ENCODE measurements at regions not wholly inside any gene's neighbourhood (a gene's known extent, or its start where the extent isn't known, plus 50 kb on each side); places are given as distances from the start of the nearest gene placed in this dataset.

DNA sequence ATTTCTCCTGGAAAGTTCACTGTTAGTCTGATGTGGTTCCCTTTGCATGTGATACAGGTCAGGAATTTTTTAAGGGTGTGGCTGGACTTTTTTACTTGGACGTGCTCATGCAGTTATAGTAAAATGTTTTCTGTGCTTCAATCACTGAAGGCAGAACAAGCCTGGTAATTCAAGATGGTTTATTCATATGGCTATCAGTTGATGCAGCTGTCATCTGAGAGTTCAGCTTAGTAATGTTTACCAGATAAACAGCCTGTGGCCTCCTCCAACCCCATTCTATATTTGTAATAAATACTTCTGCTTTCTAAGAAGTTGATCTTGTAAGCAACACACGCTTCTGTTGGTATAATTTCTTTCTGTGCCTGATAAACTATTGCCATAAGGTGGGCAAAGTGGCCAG, 2105.9 kb downstream of the ARAP2 start:
- no peaks in the 10 kb centered on the region for H3K4me1 Mint-ChIP-seq
- no peak overlapping the region for H3K27ac Mint-ChIP-seq
- no peak for ATAC-seq
- no peaks in the 10 kb centered on the region for H3K36me3 Mint-ChIP-seq (ENCODE audit: low read depth)
- no peaks in the 10 kb centered on the region for H3K27me3 Mint-ChIP-seq
- H3K4me3 Mint-ChIP-seq, result no peak overlapping the region
- peaks cover 4% of the 10 kb centered on the region for H3K9me3 ChIP-seq (ENCODE audit: control insufficient read depth, low read length, poor library complexity, severe bottlenecking)
- no peak for DNase-seq

DNA sequence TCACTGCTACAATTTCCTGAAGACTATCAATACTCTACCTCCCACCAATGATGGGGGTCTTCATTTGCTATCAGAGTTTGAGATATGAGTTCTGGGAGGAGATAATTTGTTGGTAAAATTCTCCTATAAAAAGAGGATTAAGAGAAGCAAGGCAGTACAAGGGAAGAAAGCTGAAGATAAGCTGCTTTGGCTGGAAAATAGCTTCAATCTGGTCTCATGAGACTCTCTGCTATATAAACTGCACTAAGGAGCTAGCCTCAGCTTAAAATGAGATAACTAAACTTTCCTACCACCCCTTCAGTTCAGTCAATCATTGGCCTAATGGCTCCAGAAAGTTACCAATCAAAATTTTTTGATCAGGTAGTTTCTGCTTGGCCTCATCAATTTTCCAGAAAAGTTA, 2105.0 kb downstream of the ARAP2 start:
- H3K27ac Mint-ChIP-seq, result no peak overlapping the region
- no peak for ATAC-seq
- H3K27me3 Mint-ChIP-seq, result no peaks in the 10 kb centered on the region

DNA sequence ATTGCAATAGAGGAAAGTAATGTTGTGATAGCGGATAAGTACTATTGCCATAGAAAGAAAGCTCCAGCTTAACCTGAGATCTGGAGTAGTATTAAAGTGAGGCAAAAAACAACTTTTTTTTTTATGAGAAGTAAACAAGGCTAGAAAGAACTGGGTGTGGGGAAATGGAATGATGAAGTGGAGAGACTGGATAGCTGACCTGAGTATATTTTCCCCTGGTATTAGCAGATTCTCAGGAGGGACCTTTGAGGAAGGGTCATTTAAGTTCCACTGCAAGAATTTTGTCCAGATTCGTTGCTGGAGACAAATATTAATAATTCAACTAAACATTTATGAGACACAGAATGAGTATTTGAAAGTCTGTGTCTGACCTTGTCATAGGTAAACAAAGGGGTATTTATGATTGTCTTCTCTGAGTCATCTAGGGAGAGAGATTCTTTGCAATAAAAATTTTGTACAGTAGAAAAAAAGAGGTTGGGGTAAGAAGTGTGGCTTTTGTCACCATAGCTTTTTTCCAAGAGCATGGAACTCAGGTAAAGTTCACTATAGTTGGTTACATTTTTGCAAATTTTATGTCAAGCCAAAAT, 2095.9 kb downstream of the ARAP2 start:
- Mint-ChIP-seq H3K27ac (no peak overlapping the region), H3K27me3 (no peaks in the 10 kb centered on the region), H3K36me3 (ENCODE audit: low read depth) (no peaks in the 10 kb centered on the region), H3K4me3 (no peak overlapping the region), H3K4me1 (no peaks in the 10 kb centered on the region)
- no peak for ATAC-seq
- no peaks in the 10 kb centered on the region for H3K9me3 ChIP-seq (ENCODE audit: control insufficient read depth, low read length, poor library complexity, severe bottlenecking)
- DNase-seq, result no peak

More for the DNA sequence above, 2105.0 kb downstream of the ARAP2 start:
- no peak for DNase-seq
- no peaks in the 10 kb centered on the region for H3K36me3 Mint-ChIP-seq (ENCODE audit: low read depth)
- no peak overlapping the region for H3K4me3 Mint-ChIP-seq
- peaks cover 4% of the 10 kb centered on the region for H3K9me3 ChIP-seq (ENCODE audit: control insufficient read depth, low read length, poor library complexity, severe bottlenecking)
- no peaks in the 10 kb centered on the region for H3K4me1 Mint-ChIP-seq

DNA sequence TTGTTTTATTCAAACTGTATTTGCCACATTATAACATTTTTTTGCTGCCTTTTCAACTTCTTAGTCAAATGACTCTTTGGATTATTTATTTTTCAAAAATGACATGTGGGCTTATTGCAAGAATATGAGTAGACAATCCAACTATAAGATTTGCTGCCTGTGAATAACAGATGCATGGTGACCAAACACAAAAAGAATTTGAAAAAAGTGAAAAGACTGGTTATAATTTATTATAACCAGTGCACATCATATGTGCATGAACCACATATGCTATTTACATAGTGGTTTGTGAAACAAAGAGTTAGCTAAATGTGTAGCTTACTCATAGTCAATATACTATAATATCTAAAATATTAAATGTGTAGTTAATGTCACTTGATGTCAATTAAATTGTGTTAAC, 2086.8 kb downstream of the ARAP2 start:
- no peaks in the 10 kb centered on the region for H3K9me3 ChIP-seq (ENCODE audit: control insufficient read depth, low read length, poor library complexity, severe bottlenecking)
- Mint-ChIP-seq H3K36me3 (ENCODE audit: low read depth) (no peaks in the 10 kb centered on the region), H3K27me3 (no peaks in the 10 kb centered on the region), H3K4me3 (no peak overlapping the region), H3K4me1 (no peaks in the 10 kb centered on the region), H3K27ac (no peak overlapping the region)
- ATAC-seq (no peak), DNase-seq (no peak)

DNA sequence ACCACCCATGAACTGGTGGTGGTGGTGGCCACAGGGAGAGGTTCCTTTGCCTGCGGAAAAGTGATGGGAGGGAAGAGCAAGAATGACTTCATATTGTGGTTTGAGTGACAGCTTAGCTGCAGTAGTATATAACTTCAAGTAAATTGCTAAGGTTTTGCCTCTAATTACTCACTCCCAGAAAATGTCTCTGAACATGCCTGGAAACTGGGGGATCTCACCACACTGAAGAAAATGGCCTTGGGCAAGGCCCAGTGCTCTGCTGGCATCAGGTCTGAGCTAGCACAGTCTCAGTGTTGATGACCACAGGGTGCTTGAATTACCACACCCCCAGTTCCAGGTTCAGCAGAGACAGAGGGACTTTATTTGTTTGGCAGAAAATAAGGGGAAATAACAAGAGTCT, 2085.4 kb downstream of the ARAP2 start:
- H3K9me3 ChIP-seq (ENCODE audit: control insufficient read depth, low read length, poor library complexity, severe bottlenecking), result no peaks in the 10 kb centered on the region
- H3K36me3 Mint-ChIP-seq (ENCODE audit: low read depth), result no peaks in the 10 kb centered on the region
- ATAC-seq (no peak), DNase-seq (no peak)
- H3K4me1 Mint-ChIP-seq, result no peaks in the 10 kb centered on the region
- H3K4me3 Mint-ChIP-seq, result no peak overlapping the region
- no peaks in the 10 kb centered on the region for H3K27me3 Mint-ChIP-seq
- H3K27ac Mint-ChIP-seq, result no peak overlapping the region

DNA sequence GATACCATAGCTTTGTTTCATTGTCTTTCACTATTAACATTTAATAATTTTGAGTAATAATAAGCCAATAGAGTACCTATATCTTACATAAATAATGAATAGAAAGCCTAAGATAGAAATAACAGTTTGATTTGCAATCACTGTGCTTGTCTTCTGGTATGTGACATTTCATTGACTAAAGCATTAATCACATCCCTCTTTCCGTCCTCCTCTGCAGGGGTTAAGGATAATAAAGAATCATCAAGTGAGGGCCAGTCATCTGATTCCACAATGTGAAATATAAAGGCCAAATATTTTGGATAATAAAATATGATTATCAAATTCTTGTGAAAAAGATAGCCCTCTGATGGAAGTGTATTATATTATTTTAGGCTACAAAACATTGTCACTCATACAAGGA, 2073.4 kb downstream of the ARAP2 start:
- no peak for ATAC-seq
- Mint-ChIP-seq H3K27ac (no peak overlapping the region), H3K4me1 (no peaks in the 10 kb centered on the region), H3K36me3 (ENCODE audit: low read depth) (no peaks in the 10 kb centered on the region), H3K4me3 (no peak overlapping the region), H3K27me3 (no peaks in the 10 kb centered on the region)
- DNase-seq, result no peak
- no peaks in the 10 kb centered on the region for H3K9me3 ChIP-seq (ENCODE audit: control insufficient read depth, low read length, poor library complexity, severe bottlenecking)

DNA sequence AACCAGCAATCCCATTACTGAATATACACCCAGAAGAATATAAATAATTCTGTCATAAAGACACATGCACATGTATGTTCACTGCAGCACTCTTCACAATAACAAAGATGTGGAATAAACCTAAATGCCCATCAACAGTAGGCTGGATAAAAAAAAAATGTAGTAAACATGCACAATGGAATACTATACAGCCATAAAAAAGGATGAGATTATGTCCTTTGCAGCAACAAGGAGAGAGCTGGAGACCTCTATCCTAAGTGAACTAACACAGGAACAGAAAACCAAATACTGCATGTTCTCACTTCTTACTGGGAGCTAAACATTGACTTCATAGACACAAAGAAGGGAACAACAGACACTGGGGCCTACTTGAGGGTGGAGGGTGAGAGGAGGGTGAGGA, 2067.7 kb downstream of the ARAP2 start:
- H3K4me3 Mint-ChIP-seq, result no peak overlapping the region
- H3K36me3 Mint-ChIP-seq (ENCODE audit: low read depth), result no peaks in the 10 kb centered on the region
- H3K27me3 Mint-ChIP-seq, result no peaks in the 10 kb centered on the region
- DNase-seq (no peak), ATAC-seq (no peak)
- no peak overlapping the region for H3K27ac Mint-ChIP-seq
- peaks cover 3% of the 10 kb centered on the region for H3K9me3 ChIP-seq (ENCODE audit: control insufficient read depth, low read length, poor library complexity, severe bottlenecking)
- no peaks in the 10 kb centered on the region for H3K4me1 Mint-ChIP-seq

DNA sequence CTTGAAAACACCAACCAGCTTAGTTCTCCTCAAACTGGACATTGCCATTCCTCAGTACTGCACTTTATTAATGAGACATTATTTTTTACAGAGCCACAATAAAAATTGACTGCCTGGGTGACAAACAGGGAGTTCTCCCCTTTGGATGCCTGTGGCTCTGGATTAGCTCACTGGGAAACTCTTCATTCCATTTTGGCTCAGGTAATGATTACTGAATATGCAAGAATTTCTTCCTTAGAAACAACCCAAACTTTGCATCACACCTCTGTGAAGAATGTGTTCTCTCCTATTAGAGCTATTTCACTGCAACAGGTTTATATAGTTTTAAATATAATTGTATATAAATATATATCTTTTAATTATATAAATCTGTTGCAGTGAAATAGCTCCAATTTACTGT, 2065.8 kb downstream of the ARAP2 start:
- ATAC-seq, result no peak
- Mint-ChIP-seq H3K4me3 (no peak overlapping the region), H3K27me3 (no peaks in the 10 kb centered on the region), H3K4me1 (no peaks in the 10 kb centered on the region), H3K27ac (no peak overlapping the region), H3K36me3 (ENCODE audit: low read depth) (no peaks in the 10 kb centered on the region)
- DNase-seq, result no peak
- H3K9me3 ChIP-seq (ENCODE audit: control insufficient read depth, low read length, poor library complexity, severe bottlenecking), result peaks cover 3% of the 10 kb centered on the region

DNA sequence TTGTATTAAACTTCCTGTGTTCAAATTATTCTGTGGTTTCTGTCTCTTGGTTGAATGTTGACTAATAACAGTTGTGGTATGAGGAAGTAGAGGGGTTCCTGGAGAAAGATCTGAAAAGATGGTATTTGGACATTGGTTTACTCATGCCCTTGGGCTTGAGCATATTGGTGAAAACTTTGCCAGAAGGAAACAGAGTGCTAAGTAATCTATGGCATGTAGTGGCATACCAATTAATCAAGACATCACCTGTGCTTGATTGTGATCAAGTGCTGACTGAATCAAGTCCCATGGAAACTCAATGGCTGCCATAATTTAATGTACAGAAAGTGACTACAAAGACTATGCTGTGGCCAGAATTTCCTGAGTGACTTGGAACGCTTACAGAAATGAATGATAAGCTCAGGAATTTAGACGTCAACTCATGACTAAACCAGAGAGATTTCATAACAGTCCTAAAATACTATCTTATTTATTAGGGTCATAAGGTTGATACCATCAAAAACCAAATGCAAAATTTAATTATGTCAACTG, 2062.9 kb downstream of the ARAP2 start:
- ATAC-seq, result no peak
- no peak overlapping the region for H3K4me3 Mint-ChIP-seq

DNA sequence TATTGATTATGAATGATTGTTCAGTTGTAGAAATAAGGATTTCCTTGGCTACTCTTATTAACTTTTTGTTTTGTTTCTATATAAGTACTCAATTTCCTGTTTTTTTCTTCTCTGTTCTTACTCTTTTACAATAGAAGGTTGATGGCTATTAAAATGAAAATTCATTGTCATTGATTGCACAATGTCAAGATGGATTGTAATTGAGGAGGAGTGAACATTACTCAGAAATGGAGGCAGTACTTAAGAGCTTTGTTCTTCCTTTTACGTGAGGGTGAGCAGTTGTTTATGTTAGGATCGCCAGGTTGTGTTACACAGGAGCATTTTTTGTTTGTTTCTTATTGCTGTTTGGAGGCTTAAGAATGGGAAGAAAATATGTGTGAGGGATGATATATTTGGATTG, 2062.4 kb downstream of the ARAP2 start:
- H3K27me3 Mint-ChIP-seq, result no peaks in the 10 kb centered on the region
- no peaks in the 10 kb centered on the region for H3K9me3 ChIP-seq (ENCODE audit: control insufficient read depth, low read length, poor library complexity, severe bottlenecking)
- no peaks in the 10 kb centered on the region for H3K4me1 Mint-ChIP-seq
- H3K27ac Mint-ChIP-seq, result no peak overlapping the region
- no peak overlapping the region for H3K4me3 Mint-ChIP-seq
- no peak for DNase-seq
- no peaks in the 10 kb centered on the region for H3K36me3 Mint-ChIP-seq (ENCODE audit: low read depth)
- no peak for ATAC-seq

More for the DNA sequence above, 2062.9 kb downstream of the ARAP2 start:
- H3K27me3 Mint-ChIP-seq, result no peaks in the 10 kb centered on the region
- peaks cover under 1% of the 10 kb centered on the region for H3K9me3 ChIP-seq (ENCODE audit: control insufficient read depth, low read length, poor library complexity, severe bottlenecking)
- no peaks in the 10 kb centered on the region for H3K36me3 Mint-ChIP-seq (ENCODE audit: low read depth)
- no peaks in the 10 kb centered on the region for H3K4me1 Mint-ChIP-seq
- DNase-seq, result no peak
- H3K27ac Mint-ChIP-seq, result no peak overlapping the region

DNA sequence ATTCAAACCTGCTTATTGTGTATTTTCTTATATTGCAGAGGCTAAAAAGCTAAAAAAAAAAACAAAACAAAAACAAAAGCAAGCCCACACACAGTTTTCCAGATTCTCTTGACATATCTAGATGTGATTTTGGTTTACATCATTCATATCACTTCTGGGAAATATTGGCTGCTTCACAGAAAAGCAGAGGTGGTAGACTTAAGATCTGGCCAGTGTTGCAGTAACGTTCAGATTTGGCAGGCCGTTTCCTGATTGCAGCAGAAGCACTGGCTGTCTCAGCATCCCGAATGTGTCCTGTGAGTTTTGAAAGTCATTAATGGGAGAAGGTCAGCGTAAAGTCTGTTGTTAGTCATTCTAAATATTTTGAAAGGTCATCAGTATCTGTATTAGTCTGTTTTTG, 2062.0 kb downstream of the ARAP2 start:
- Mint-ChIP-seq H3K27ac (no peak overlapping the region), H3K4me3 (no peak overlapping the region)

DNA sequence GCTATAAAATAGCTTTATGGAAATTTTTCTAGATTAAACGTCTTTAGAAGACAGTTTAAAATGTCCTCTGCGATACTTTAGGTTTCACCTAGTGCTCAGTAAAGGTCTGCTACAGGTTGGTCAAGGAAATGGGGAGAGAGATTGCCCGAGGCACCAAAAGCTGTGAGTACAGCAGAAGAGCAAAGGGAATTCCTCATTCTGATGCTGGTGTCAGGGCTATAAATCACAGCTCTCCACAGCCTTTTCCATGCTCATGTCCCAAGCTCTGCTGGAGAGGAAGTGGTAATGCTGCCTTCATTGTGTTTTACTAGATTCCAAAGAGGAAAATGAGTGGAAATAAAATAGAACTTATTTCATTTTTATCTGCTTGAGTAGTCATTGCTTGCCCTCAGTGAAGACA, 2060.4 kb downstream of the ARAP2 start:
- no peaks in the 10 kb centered on the region for H3K36me3 Mint-ChIP-seq (ENCODE audit: low read depth)
- DNase-seq, result no peak
- no peaks in the 10 kb centered on the region for H3K27me3 Mint-ChIP-seq
- H3K27ac Mint-ChIP-seq, result no peak overlapping the region
- H3K4me3 Mint-ChIP-seq, result no peak overlapping the region
- H3K9me3 ChIP-seq (ENCODE audit: control insufficient read depth, low read length, poor library complexity, severe bottlenecking), result no peaks in the 10 kb centered on the region
- no peaks in the 10 kb centered on the region for H3K4me1 Mint-ChIP-seq
- ATAC-seq, result no peak

More for the DNA sequence above, 2062.0 kb downstream of the ARAP2 start:
- no peaks in the 10 kb centered on the region for H3K36me3 Mint-ChIP-seq (ENCODE audit: low read depth)
- H3K27me3 Mint-ChIP-seq, result no peaks in the 10 kb centered on the region
- no peaks in the 10 kb centered on the region for H3K4me1 Mint-ChIP-seq
- H3K9me3 ChIP-seq (ENCODE audit: control insufficient read depth, low read length, poor library complexity, severe bottlenecking), result no peaks in the 10 kb centered on the region
- ATAC-seq (no peak), DNase-seq (no peak)

DNA sequence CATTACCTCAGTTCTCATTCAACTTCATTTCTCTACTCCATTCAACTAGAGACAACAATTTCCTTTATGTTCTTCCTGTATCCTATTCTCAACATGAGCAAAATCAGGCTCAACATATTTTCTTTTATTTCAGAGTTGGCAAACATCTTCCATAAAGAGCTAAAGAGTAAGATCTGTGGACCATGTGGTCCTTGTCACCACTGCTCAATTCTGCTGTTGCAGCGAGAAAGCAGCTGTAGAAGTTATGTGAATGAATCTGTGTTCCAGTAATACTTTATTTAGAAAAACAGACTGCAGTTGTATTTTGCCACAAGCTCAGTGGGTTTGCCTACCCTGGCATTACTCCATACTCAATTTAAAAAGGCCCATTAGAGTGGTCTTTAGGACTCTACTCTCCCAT, 2057.3 kb downstream of the ARAP2 start:
- H3K27ac Mint-ChIP-seq, result no peak overlapping the region
- H3K36me3 Mint-ChIP-seq (ENCODE audit: low read depth), result no peaks in the 10 kb centered on the region
- no peaks in the 10 kb centered on the region for H3K27me3 Mint-ChIP-seq
- no peaks in the 10 kb centered on the region for H3K4me1 Mint-ChIP-seq
- DNase-seq (no peak), ATAC-seq (no peak)
- no peak overlapping the region for H3K4me3 Mint-ChIP-seq
- no peaks in the 10 kb centered on the region for H3K9me3 ChIP-seq (ENCODE audit: control insufficient read depth, low read length, poor library complexity, severe bottlenecking)

DNA sequence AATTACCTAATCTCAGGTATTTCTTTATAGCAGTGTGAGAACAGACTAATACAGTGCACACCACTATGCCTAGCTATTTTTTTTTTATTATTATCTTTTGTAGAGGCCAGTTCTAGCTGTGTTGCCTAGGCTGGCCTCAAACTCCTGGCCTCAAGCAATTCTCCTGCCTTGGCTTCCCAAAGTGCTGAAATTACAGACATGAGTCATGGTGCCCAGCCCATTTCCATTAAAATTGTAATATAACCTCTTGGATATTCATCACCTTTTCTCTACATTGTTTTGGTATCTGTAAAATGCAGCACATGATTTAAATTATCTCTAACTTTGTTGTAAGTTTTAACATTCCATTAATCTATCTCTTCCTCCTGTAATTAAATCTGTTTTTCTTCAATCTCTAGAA, 2052.9 kb downstream of the ARAP2 start:
- Mint-ChIP-seq H3K4me3 (no peak overlapping the region), H3K27ac (no peak overlapping the region), H3K36me3 (ENCODE audit: low read depth) (no peaks in the 10 kb centered on the region), H3K27me3 (no peaks in the 10 kb centered on the region), H3K4me1 (no peaks in the 10 kb centered on the region)
- no peak for ATAC-seq
- no peak for DNase-seq
- H3K9me3 ChIP-seq (ENCODE audit: control insufficient read depth, low read length, poor library complexity, severe bottlenecking), result no peaks in the 10 kb centered on the region

Measured in T-helper 17 cell (primary cell).